Umbilical cord (tissue), 1 donor: ENCODE measurements at regions not wholly inside any gene's neighbourhood (a gene's known extent, or its start where the extent isn't known, plus 50 kb on each side); places are given as distances from the start of the nearest gene placed in this dataset.
A peak's percentile ranks its signal among the peaks of the same experiment; 100 is the strongest.

ENCODE experiments used
- DNase-seq: peaks from one replicate; pipeline ENCODE4 v3.0.0-alpha.2; 2015; ENCODE audit warnings: low spot score

GRCh38 chr9:85157772-85158171, 488.2 kb downstream of the NTRK2 start:
- DNase-seq, result no peak

GRCh38 chr9:85156652-85157051, 487.1 kb downstream of the NTRK2 start:
- no peak for DNase-seq

GRCh38 chr9:85155352-85155751, 485.8 kb downstream of the NTRK2 start:
- DNase-seq, result no peak

- no peak for DNase-seq
These were observed 482.2 kb downstream of the NTRK2 start for GRCh38 chr9:85151741-85152140.

GRCh38 chr9:85151162-85151561, 481.6 kb downstream of the NTRK2 start:
- peak; percentile 44 for DNase-seq

- peak; percentile 33 for DNase-seq
These were observed 477.6 kb downstream of the NTRK2 start for GRCh38 chr9:85147046-85147640.

GRCh38 chr9:85142968-85143367, 473.4 kb downstream of the NTRK2 start:
- no peak for DNase-seq

- peak; percentile 14 for DNase-seq
These were observed 473.0 kb downstream of the NTRK2 start for GRCh38 chr9:85142496-85142911.

GRCh38 chr9:85137696-85138095, 468.2 kb downstream of the NTRK2 start:
- no peak for DNase-seq

- no peak for DNase-seq
These were observed 467.5 kb downstream of the NTRK2 start for GRCh38 chr9:85136987-85137386.

- DNase-seq, result no peak
These were observed 467.0 kb downstream of the NTRK2 start for GRCh38 chr9:85136507-85136906.

GRCh38 chr9:85130764-85131163, 461.2 kb downstream of the NTRK2 start:
- DNase-seq, result no peak

- no peak for DNase-seq
These were observed 460.7 kb downstream of the NTRK2 start for GRCh38 chr9:85130260-85130659.

- no peak for DNase-seq
These were observed 460.0 kb downstream of the NTRK2 start for GRCh38 chr9:85129514-85129913.

- no peak for DNase-seq
These were observed 449.6 kb downstream of the NTRK2 start for GRCh38 chr9:85118990-85119755.

- DNase-seq, result no peak
These were observed 448.3 kb downstream of the NTRK2 start for GRCh38 chr9:85117831-85118230.

GRCh38 chr9:85115473-85115872, 445.9 kb downstream of the NTRK2 start:
- DNase-seq, result no peak

- DNase-seq, result no peak
These were observed 445.3 kb downstream of the NTRK2 start for GRCh38 chr9:85114799-85115198.

GRCh38 chr9:85112933-85113418, 443.4 kb downstream of the NTRK2 start:
- no peak for DNase-seq

GRCh38 chr9:85112391-85112790, 442.9 kb downstream of the NTRK2 start:
- no peak for DNase-seq

- DNase-seq, result no peak
These were observed 439.2 kb downstream of the NTRK2 start for GRCh38 chr9:85108746-85109145.

GRCh38 chr9:85108229-85108628, 438.7 kb downstream of the NTRK2 start:
- no peak for DNase-seq
